HG03139 (cell line): ENCODE measurements at regions not wholly inside any gene's neighbourhood (a gene's known extent, or its start where the extent isn't known, plus 50 kb on each side); places are given as distances from the start of the nearest gene placed in this dataset.

Experiments used
- ATAC-seq: cut with Tn5 transposase; IDR thresholded peaks from one replicate; pipeline ENCODE4 v1.9.1; 2021; ENCODE audit not compliant: unreplicated experiment

GRCh38 chr6:126285871-126286365, 54.0 kb upstream of the CENPW start:
- ATAC-seq, result no peak
